ENCODE measurements at regions not wholly inside any gene's neighbourhood (a gene's known extent, or its start where the extent isn't known, plus 50 kb on each side); places are given as distances from the start of the nearest gene placed in this dataset.

DNA sequence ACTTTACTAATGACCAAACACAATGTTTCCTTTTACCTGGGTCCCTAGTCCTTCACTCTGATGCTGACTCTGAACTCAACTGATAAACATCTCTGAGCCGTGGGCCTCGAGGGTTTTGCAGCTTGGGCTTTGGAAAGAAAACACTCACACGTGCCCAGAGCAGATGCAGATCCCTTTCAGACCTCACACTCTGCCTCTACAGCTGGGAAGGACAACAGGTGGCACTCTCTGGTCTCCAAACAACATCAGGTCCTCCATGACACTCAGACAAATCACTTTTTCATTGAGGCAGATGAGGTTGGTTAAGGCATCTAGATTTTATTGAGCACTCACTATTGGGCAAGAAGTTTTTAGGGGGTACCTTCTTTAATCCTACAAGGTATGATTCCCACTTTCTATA lies 64.7 kb upstream of the NTRK3 start:
- no peak for DNase-seq (ENCODE audit: low read depth in 1 of 2, low spot score in 1 of 2)

DNA sequence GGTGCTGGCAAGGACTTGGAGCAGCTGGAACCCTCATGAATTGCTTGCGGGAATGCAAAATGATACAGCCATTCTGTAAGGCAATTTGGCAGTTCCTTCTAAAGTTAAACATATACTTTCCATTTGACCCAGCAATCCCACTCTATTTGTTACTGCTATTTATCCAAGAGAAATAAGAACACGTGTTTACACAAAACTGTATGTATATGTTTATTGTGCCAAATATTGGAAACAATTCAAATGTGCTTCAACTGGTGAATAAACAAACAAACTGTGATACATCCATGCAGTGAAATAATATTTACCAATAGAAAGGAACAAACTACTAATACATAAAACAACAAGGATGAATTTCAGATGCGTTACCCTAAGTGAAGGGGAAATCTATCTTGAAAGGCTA lies 60.0 kb upstream of the NTRK3 start:
- no peak for DNase-seq (ENCODE audit: low read depth in 1 of 2, low spot score in 1 of 2)

DNA sequence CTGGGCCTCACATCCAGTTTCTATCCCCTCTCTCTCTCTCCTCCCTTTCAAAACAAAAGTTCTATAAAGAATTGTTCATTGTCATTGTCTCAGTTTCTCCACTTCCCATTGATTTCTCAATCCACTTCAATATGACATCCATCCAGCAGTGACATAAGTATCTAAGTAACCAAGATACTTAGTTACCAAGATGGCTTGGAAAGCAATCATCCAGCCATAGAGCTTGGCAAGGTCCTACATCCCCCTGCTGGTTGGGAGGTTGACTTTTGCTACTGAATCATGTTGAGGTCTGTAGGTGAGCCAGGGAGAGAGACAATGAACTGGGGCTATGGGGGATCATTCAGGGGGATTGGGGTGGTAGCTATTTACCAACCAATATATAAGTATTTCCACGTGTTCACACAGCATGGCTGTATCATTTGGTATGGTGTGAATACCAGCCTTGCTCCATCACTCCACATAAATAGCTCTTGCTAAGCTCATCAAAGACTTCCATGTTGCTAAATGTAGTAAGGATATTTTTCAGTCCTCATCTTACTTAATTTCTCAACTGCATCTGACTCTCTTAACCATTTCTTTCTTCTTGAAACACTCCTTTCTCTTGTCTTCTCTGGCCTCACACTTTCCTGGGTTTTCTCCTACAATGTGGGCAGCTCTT lies 58.8 kb upstream of the NTRK3 start:
- no peak for DNase-seq (ENCODE audit: low read depth in 1 of 2, low spot score in 1 of 2)

DNA sequence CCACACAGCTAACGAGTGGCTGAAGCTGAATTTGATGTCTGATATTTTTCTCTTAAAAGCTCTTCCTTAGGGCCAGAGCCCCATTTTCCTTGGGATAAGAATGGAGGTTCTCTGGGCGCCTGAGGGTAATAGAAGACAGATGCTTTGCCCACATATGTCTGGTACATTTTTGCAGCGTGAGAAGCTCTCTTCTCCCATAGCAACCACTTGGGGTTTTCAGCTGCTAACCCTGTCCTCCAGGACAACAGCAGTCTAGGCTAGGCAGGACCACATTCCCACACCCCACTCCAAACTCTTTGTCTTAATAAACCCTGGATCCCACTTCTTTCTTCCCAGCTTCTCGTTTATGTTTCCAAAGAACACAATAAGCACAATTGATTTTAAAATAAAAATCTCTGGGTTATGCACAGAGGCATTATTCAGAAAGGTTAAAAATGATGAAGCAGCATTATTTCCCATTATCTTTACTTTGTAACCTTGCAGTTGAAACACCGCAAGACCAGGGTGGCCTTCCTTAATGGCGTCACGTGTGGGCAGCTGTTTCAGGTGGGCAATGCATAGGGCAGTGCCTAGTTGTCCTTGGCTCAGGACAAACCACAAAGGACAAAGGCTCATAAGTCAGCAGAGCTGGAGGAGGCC lies 56.5 kb upstream of the NTRK3 start:
- DNase-seq (ENCODE audit: low read depth in 1 of 2, low spot score in 1 of 2), result no peak

DNA sequence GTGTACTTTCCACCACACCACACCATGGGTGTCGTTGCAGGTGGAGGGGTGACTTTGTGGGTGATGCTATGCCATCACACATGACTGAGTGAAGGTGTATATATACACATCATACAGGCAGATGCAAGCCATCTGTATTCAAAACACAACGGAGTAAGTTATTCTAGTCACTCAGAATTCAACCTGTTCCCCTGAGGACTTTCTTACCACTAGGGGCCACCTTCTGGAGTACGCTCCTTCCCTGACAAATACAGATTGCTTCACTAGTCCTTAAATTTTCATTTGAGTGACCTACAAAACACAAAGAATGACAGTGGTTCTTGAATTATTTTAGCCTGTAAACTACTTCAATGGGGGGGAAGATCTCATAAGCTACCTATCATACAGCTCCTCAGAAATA lies 52.8 kb upstream of the NTRK3 start:
- DNase-seq (ENCODE audit: low read depth in 1 of 2, low spot score in 1 of 2), result no peak

DNA sequence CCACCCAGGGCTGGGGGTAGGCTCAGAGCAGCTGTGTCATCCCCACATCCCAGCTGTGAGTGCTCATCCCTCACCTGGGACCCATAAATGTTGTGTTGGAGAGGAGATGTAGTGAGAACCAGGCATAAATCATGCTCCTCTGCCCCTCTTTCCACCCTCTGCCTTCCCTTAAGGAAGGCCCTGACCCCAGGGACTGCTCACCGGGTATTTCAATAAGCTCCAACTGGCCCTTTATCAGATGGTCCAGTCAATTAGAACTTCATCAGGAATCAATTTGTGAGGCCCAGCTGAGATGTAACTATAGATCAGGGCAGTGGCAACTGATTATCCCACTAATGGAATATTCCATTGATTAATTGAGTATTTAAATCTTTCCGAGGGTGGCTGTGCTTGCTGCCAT lies 50.8 kb upstream of the NTRK3 start:
- DNase-seq (ENCODE audit: low read depth in 1 of 2, low spot score in 1 of 2), result no peak

Data from activated CD4-positive, alpha-beta T cell treated with anti-CD3 and anti-CD28 coated beads, Interleukin-2, amount 50 U/mL, for 24 hours (primary cell).